ENCODE measurements at regions not wholly inside any gene's neighbourhood (a gene's known extent, or its start where the extent isn't known, plus 50 kb on each side); places are given as distances from the start of the nearest gene placed in this dataset.
"Not testable (repeated sequence)": the region's sequence is repeated elsewhere in the genome, so short reads cannot be mapped to it uniquely, and the experiment has no call there.

- no peak for DNase-seq
Measured at GRCh38 chr11:92168936-92169335, 55.7 kb upstream of the FAT3 start.

DNA sequence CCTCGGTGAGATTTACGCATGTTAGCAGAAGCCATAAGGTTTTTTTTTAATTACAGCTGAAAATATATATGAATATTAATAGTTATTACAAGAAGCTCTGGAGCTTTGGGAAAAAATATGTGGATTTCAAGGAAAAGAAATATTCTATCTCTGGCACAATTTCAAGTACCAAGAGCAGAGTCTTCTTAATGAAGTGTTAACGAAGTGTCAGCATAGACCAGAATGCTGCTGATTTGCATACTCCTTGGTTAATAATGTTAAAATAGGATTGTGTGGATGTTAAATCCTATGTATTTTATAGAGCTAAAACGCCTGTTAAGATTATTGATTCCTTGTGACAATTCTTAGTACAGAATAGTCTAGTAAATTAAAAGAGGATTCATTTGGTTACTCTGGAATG lies 57.0 kb upstream of the FAT3 start:
- no peak for DNase-seq

DNA sequence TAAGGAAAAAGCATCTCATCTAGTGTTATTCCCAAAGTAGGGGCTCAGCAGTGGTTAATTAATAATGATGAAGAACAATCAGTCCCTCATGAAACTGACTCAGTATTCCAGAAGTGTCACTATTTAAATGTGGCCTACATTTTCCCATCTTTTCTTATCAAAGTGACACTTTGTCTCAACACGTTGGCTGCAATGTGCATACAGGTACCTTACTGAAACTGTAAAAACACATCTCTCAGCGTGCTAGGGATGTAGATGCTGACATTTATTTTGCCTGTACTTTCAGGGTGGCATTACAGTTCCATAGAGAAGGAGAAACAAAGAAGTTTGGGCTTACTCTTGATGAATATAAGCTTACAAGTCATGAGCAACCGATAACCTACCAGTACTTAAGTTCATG lies 58.3 kb upstream of the FAT3 start:
- DNase-seq = no peak

GRCh38 chr11:92163879-92164278 lies 60.7 kb upstream of the FAT3 start:
- DNase-seq = no peak

DNA sequence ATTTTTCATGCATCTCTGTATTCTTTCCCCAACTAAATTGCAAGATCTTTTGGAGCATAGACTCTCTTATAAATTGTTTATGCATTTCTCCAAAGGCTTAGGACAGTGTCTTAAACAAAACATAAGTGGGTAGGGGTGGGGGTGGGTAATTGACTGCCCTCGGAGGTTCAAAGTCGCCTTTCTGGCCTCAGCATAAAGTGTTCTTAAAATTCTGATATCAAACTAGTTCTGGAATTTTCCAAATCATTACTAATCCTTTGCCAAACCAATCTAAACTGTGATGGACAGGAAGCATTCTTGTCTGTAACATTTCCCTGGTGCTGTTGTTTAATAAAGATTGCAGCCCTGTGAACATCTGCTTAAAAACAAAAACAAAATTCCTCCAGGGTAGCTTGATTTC lies 61.8 kb upstream of the FAT3 start:
- DNase-seq = no peak

DNA sequence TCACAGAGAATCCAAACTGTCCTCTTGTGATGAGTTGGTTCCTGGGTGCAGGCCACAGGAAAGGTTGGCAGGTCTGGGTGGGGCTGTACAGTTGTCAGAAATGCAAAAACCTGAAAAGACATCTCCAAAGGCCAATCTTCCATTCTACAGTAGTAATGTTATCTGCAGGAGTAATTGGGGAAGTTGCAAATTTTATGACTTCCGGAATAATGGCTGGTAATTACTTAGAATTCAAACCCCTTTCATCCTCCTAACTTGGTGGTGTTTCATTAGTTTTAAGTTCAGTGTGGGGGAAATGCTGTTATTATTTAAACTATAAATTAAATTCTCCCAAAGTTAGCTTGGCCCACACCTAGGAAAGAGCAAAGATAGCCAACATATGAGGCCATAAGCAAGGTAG lies 64.7 kb upstream of the FAT3 start:
- DNase-seq = no peak

DNA sequence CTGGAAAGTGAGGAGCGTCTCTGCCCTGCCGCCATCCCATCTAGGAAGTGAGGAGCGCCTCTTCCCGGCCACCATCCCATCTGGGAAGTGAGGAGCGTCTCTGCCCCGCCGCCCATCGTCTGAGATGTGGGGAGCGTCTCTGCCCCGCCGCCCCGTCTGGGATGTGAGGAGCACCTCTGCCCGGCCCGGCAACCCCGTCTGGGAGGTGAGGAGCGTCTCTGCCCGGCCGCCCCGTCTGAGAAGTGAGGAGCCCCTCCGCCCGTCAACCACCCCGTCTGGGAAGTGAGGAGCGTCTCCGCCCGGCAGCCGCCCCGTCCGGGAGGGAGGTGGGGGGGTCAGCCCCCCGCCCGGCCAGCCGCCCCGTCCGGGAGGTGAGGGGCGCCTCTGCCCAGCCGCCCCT lies 67.2 kb upstream of the FAT3 start:
- not testable (repeated sequence) for DNase-seq

DNA sequence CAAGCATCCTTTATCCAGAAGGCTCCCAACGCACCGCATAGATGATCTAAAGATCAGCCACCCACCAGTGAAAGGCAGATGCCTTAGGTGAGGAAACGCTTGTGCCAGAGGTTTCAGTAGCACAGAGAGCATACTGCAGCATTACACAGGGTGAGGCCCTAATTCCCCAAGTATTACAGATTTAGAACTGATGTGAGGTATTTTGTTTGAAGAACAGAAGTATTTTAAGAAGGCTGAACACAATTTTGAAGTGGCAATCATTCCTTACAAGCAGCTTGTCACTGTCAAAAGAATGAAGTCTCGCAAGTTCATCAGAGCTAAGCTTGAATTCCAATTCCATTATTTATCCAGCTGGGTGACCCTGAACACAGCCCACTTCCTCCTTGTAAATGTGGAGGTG lies 70.0 kb upstream of the FAT3 start:
- DNase-seq = no peak

DNA sequence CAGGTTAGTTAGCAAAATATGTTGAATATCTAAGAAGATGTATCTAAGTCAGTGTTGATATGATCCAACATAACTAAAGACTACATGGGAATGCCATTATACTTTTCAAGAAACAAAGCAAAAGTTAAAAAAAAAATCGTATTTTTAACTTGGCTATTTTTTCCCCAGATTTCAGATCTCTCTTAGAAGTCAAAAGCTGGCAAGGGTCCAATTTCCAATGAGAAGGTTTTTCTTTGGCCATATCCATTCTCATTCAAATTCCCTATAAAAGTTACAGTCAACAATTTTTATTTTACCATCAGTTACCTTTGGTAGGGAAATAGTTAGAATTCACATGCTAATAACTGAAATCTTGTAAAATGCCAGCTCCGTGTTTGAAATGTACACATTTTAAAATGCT lies 70.5 kb upstream of the FAT3 start:
- no peak for DNase-seq

DNA sequence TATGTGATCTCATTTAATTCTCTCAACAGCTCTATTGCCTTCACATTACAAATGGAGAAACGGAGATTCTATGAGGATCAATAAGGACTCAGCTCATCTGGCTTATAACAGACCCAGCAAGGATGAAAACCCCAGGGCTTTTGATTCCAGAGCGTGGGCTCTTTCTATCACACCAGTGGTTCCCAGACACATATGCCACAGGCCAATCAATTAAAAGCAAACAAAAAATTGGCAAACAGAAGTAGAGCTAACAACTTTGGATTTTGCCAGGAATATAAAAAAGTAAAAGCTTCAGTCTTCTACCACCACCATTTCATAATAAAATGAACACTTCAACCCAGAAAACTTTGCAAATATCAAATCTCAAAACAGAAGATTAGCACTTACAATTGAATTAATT lies 71.1 kb upstream of the FAT3 start:
- no peak for DNase-seq

DNA sequence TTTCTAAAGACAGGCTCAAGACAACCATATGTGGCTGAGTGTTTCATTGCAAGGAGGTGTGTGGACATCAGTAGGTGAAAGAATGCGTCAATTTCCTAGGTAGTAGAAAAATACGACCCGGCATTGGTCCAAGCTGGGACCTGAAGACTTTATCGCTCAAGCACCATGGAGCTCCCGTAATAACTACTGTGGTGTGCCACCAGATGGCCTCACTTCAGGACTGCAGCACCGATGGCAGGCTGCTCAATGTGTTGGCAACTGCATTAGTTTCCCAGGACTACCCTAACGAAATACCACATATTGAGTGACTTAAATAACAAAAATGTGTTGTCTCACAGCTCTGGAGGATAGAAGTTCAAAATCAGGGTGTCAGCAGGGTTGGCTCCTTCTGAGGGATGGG lies 72.4 kb upstream of the FAT3 start:
- DNase-seq = no peak

GRCh38 chr11:92149996-92150395 lies 74.6 kb upstream of the FAT3 start:
- DNase-seq = no peak

DNA sequence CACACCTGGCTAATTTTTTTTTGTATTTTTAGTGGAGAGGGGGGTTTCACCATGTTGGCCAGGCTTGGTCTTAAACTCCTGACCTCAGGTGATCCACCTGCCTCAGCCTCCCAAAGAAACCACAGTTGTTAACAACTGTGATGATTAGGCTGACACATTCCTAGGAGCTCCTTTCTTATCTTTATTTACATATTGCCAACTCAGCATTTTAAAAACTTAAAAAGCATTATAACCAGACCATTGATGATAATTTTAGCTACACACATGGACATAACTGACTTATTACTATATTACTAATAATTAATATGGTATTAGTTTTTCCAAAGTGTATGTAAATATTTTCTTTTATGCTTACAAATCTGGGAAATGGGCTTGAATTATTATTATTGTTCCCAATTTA lies 82.9 kb upstream of the FAT3 start:
- DNase-seq = no peak

DNA sequence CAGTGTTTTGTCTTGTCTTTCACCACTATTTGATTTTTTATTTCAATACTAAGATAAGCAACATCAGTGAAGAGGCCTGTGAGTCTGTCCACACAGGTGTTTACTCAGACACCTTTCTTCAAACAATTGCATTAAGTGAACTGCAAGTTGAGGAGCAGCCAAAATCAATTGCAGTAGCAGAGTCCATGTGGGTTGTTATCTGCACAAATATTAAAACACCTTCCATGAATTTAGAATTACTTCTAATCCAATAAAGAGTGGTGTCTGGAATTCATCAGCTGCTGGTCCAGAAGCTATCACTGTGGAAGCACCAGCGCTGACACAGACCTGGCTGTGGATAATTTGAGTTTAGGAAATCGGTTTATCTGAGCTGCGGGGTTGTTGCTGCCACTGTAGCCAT lies 83.5 kb upstream of the FAT3 start:
- DNase-seq = no peak

- no peak for DNase-seq
Measured at GRCh38 chr11:92140021-92140420, 84.6 kb upstream of the FAT3 start.

- no peak for DNase-seq
Measured at GRCh38 chr11:92138296-92138695, 86.3 kb upstream of the FAT3 start.

GRCh38 chr11:92137747-92138146 lies 86.9 kb upstream of the FAT3 start:
- no peak for DNase-seq

- DNase-seq = no peak
Measured at GRCh38 chr11:92136797-92137196, 87.8 kb upstream of the FAT3 start.

- DNase-seq = no peak
Measured at GRCh38 chr11:92131289-92131865, 93.2 kb upstream of the FAT3 start.

GRCh38 chr11:92130421-92130831 lies 94.2 kb upstream of the FAT3 start:
- no peak for DNase-seq

GRCh38 chr11:92129811-92130210 lies 94.8 kb upstream of the FAT3 start:
- DNase-seq = no peak

- DNase-seq = no peak
Measured at GRCh38 chr11:92128026-92128425, 96.6 kb upstream of the FAT3 start.

DNA sequence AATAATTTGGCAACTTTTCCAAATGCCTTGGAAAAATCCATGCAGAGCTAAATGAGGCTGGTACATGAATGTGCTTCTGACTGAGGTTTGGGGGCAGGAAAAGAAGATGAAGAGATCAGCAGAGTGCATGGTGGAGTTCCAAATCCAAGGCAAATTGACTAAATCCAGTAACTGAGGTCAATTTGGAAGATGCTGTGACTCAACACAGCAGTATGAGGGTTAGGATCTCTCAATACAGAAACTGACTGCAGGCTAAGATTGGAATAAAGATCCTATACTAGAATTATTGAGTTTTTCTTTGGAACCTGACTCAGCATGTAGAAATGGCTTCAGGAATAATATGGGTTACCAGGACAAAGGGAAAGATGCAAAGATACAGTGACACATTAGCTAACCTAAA lies 99.3 kb upstream of the FAT3 start:
- DNase-seq = no peak

GRCh38 chr11:92123540-92123939 lies 101.1 kb upstream of the FAT3 start:
- DNase-seq = no peak

DNA sequence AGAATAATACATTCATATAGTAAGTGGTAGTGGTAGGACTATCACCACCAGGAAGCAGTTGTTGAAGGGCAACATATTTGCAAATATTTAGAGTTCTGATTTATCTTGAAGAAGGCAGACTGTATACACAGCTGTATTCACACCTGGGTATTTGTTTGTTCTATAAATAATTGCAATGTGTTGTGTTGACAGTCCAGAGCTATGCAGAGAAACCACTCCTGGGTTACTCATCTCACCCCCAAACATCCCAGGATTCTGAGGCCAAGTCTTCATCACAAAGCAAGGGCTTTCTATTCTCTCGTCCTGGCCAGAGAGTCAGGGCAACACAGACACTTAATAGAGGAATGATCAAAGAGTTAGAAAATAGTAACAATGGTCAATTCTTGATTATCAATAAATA lies 102.1 kb upstream of the FAT3 start:
- DNase-seq = no peak

DNA sequence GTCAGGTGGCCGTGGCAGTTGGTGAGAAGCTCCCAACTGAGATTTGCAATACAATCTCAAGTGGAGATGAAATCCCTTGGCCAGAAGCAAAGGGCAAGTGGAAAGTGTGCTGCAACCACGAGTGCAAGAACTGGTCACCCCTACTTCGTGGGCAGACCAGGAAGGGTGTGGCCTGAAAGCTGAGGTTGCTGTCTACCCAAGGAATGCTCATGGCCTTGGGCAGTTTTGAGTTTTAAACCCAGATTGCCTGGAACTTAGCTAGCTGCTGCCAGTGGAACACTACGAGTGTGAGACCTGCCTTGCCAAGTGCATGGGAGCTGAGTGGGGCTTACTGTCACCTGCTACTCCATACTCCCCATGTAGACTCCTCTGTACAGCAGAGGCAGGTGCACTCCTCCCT lies 113.3 kb upstream of the FAT3 start:
- DNase-seq = no peak

Measured in midbrain (tissue), 1 donor.